22Rv1 (cell line): ENCODE measurements at regions not wholly inside any gene's neighbourhood (a gene's known extent, or its start where the extent isn't known, plus 50 kb on each side); places are given as distances from the start of the nearest gene placed in this dataset.

ENCODE experiments used
- ZFX ChIP-seq: fragments of 450-650 bp; IDR thresholded peaks from 2 replicates; pipeline ENCODE4 v1.6.1; 2017; ENCODE audit warnings: antibody characterized with exemption, borderline replicate concordance
- TF ChIP-seq, protein P1 (sequence below): fragments of 450-650 bp; IDR thresholded peaks from 2 replicates; pipeline ENCODE4 v1.5.1; 2017; ENCODE audit warnings: mild to moderate bottlenecking

DNA sequence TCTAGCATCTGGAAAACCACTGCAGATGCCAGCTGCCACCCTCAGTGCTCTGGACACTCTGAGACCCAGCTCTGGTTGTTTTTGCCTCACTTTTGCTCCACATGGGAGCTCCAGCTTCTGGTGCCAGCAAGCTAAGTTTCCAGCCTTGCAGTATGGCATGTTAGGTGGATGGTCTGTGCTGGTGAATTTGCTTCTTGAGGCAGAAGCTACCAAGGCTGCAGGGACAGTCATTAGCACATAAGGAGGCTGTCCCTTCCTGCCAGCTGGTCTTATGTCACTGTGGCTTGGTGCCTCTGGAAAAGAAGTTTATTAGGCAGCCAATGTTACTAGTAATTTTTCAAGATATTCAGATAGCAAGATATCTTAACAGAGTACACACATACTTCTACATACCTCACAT, 64.2 kb upstream of the CSRP2 start:
- TF ChIP-seq, protein P1, sequence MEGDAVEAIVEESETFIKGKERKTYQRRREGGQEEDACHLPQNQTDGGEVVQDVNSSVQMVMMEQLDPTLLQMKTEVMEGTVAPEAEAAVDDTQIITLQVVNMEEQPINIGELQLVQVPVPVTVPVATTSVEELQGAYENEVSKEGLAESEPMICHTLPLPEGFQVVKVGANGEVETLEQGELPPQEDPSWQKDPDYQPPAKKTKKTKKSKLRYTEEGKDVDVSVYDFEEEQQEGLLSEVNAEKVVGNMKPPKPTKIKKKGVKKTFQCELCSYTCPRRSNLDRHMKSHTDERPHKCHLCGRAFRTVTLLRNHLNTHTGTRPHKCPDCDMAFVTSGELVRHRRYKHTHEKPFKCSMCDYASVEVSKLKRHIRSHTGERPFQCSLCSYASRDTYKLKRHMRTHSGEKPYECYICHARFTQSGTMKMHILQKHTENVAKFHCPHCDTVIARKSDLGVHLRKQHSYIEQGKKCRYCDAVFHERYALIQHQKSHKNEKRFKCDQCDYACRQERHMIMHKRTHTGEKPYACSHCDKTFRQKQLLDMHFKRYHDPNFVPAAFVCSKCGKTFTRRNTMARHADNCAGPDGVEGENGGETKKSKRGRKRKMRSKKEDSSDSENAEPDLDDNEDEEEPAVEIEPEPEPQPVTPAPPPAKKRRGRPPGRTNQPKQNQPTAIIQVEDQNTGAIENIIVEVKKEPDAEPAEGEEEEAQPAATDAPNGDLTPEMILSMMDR = no peak
- no peak for TF ChIP-seq ZFX
